C4-2B (cell line): ENCODE measurements at regions not wholly inside any gene's neighbourhood (a gene's known extent, or its start where the extent isn't known, plus 50 kb on each side); places are given as distances from the start of the nearest gene placed in this dataset.

ENCODE experiments used
- ZFX ChIP-seq: fragments of 450-650 bp; IDR thresholded peaks from 2 replicates; pipeline ENCODE4 v1.6.1; 2017
- TF ChIP-seq, protein P1 (sequence below): fragments of 450-650 bp; conservative IDR thresholded peaks from 2 replicates; pipeline ENCODE4 v1.5.1; 2017; ENCODE audit warnings: mild to moderate bottlenecking

DNA sequence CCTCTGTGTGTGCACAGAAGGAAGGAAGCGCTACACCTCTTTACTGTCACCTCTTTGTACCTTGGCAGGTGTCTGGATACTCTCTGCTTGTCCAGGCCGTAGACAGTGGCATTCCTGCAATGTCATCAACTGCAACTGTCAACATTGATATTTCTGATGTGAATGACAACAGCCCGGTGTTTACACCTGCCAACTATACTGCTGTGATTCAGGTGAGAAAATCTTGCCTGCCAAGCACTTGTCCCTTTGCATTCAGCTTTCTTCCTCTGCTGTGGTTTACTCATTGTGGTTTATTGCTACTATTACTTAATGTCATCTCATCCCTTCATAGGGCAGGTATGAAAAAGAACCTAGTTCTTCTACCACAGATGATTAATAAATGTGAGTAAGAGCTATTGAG, 131.9 kb upstream of the MTNR1B start:
- TF ChIP-seq, protein P1, sequence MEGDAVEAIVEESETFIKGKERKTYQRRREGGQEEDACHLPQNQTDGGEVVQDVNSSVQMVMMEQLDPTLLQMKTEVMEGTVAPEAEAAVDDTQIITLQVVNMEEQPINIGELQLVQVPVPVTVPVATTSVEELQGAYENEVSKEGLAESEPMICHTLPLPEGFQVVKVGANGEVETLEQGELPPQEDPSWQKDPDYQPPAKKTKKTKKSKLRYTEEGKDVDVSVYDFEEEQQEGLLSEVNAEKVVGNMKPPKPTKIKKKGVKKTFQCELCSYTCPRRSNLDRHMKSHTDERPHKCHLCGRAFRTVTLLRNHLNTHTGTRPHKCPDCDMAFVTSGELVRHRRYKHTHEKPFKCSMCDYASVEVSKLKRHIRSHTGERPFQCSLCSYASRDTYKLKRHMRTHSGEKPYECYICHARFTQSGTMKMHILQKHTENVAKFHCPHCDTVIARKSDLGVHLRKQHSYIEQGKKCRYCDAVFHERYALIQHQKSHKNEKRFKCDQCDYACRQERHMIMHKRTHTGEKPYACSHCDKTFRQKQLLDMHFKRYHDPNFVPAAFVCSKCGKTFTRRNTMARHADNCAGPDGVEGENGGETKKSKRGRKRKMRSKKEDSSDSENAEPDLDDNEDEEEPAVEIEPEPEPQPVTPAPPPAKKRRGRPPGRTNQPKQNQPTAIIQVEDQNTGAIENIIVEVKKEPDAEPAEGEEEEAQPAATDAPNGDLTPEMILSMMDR, result no peak
- TF ChIP-seq ZFX, result no peak
